Ureter (tissue), 1 donor: ENCODE measurements at regions not wholly inside any gene's neighbourhood (a gene's known extent, or its start where the extent isn't known, plus 50 kb on each side); places are given as distances from the start of the nearest gene placed in this dataset.

Experiments
- DNase-seq: peaks from one replicate; pipeline ENCODE4 v3.0.0-alpha.2; 2020; ENCODE audit warnings: low spot score
- donor health status: DM: yes; HTN: yes; CAD: no.

- DNase-seq, result no peak
Observed at GRCh38 chr9:87152256-87152655, 204.9 kb upstream of the GAS1 start.

- no peak for DNase-seq
Observed at GRCh38 chr9:87156247-87156646, 208.9 kb upstream of the GAS1 start.

DNA sequence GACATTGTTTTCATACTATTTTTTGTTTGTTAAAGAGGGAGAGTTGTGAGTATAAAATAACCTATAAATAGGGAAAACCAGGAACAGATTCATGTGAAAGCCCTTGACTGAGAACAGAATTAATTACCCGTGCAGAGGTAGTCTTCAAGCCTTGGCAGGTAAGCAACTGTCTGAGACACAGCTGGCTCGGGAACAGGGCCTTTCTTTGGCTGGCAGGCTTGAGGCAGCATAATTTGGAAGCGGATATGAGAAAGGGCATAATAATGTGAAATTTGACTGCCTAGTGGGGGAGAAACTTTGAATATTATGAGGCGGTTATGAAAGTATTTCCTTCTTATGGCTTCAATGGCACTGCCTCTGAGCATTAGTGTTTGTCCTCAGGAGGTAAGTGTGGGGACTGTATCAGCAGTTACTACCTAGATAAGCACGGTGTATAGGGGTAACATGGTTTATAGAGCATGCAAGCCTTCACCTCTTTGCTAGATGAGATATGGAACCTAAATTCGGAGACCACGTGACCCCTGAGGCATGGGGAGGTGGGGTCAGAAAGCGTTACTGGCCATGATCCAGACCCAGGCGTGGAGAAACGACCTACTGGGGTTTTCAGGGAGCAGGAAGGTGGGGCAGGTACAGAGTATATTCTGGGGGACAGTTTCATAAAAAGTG, 210.2 kb upstream of the GAS1 start:
- no peak for DNase-seq

GRCh38 chr9:87158765-87159164, 211.5 kb upstream of the GAS1 start:
- DNase-seq, result no peak

DNA sequence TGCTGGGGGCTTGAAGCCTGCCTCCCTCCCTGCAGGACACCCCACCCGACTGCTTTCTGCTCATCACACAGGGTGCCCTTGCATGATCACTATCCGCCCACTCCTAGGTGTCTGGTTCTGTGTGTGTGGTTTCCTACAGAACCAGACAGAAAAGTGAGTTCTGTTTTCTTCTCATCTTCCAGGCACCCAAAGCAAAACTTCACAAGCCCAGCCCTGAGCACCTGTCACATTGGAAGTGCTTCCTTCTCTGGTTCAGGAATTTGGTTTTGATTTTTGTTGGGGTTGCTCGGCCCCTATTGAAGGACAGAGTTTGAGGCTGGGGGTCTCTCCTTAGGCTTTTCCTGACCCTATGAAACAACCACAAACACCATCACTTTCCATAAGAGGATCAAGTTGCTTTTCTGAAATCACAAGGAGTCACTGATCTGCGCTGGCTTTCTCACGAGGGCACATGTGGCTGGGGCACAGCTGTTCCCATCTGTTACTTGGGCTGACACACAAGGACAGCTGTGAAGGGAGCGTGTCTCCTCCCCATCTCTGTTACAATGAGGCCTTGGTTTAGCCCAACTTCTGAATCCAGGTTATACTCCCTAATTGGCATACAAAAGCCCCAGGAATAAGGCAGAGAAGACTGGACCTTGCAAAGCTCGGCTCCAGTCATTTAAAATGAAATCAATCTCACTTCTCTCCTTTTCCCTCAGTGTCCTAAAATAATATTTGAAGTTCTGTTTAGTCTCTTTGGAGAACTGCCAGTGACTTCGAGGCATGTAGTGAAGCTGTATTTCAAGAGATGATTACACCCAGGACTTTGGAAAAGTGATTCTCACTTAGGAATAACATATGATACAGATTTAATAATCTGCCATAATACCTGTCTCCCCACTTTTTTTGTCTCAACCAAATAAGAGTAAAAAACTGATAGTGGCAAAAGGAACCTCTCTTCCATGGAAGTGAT, 213.1 kb upstream of the GAS1 start:
- DNase-seq, result no peak

DNA sequence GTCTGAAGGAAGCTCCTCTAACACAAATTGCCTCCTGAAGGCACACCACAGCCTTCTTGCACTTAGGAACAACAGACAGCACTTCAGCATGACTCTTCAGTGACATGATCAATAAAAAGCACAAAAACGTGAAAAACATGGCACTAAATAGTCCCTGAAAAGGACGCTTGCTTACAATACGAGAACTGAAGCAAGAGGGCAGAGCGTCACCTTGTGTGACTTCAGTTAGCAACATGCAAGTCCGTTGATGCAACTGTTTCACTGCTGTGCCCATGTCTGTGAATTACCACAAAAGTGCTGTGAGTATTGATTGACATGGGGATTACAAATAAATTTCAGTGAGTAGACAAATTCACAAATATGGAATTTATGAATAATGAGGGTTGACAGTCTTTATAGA, 219.9 kb upstream of the GAS1 start:
- DNase-seq, result no peak

DNA sequence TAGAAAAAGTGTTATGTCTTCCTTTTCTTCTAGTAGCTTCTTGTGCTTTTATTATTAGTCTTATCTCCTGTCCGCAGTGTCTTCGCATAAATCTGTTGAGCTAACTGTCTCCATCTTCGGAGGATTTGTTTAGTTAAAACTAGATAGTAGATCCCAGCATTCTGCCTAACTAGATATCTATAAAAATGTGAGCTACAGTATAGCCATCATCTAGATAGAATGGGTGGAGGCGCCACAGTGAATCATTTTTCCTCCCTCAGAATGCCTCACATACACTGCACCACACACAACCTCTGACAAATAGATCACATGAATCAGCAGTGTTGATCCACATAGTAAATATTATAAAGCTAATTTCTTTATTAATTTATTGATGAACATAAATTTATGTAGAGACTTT, 220.3 kb upstream of the GAS1 start:
- DNase-seq, result no peak

DNA sequence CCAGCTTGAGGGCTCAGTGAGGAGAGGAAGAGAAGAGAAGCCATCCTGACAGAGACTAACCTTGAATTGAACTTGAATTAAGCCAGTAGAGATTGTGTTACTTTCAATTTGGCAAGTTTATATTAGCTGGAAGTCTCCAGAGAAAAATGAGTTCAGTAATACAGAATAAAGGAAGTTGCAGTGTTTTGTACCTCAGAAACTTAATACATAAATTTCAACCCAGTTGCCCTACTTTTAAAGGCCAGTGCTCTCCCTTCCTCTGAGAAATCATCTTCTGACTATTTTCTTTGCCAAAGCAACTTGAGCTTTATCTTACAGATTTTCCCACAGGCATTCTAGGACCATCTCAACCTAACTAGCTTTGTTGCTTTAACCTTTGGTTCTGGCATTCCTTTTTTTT, 231.0 kb upstream of the GAS1 start:
- no peak for DNase-seq

DNA sequence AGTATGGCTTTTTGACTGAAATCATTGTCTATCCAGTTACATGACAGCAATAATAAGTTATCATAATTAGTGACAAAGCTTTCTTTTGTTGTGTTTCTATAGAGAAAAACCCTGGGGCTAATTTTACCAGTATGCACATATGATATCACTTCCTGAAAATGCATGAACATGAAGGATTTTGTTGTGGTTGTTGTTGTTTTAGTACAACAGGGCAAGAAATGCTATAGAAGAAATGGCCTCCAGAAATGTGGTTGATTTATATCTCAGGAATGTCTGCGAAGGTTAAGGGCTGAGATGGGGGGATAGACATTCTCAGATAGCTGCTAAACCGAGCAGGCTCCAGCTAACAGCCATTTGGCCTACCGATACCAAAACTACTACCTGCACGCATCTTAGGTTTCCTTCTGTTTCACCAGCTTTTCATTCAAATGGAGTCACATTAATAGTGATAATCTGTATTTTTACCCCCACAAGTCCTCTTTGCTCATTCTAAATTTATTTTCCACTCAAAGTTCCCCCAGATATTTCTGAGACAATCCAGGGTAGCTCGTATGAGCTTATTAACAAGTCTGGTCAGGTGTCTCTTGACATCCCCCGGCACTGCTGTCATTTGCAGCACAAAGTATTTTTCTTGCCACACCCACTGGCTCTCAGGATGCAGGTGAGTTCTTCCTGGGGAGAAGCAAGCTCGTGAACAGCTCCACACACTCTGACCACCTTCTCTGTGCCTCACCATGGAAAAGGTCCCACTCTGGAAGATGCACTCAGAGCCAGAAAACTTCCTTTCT, 232.4 kb upstream of the GAS1 start:
- no peak for DNase-seq

DNA sequence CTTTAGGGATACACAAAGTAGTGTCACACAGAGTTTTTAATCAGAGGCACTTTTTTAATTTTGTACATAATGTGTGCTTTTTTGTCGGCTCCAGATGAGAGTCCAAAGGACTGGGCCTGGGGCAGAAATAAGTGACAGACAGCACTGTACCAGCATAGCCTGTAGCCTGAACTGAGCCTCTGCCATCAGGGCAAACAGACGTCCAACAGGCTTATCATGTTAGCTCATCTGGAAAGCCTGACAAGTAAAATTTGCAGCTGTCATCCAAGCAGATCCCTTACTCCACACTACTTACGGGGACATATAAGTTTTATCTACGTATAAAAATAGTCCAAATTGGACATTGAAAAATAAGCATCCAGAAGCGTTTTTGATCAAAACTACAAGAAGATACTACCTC, 233.1 kb upstream of the GAS1 start:
- DNase-seq, result no peak

GRCh38 chr9:87180841-87181240, 233.5 kb upstream of the GAS1 start:
- DNase-seq, result no peak

DNA sequence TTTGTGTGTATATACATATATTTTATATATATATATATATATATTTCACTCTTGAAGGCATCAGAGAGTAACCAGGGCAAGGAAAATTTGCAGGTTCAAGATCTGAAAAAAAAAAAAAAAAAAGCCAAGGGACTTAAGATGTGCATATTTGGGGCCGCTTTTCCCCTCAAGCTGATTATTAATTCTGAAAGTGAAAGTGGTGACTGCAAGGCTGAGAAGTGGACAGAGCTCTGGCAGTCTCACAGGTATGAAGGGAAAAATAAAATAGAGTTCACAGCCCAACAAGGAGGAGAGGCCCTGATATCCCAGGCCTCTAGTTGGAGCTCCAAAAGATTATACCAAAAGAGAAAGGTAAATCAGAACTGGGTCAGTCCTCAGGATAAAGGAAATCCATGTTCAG, 234.4 kb upstream of the GAS1 start:
- no peak for DNase-seq

DNA sequence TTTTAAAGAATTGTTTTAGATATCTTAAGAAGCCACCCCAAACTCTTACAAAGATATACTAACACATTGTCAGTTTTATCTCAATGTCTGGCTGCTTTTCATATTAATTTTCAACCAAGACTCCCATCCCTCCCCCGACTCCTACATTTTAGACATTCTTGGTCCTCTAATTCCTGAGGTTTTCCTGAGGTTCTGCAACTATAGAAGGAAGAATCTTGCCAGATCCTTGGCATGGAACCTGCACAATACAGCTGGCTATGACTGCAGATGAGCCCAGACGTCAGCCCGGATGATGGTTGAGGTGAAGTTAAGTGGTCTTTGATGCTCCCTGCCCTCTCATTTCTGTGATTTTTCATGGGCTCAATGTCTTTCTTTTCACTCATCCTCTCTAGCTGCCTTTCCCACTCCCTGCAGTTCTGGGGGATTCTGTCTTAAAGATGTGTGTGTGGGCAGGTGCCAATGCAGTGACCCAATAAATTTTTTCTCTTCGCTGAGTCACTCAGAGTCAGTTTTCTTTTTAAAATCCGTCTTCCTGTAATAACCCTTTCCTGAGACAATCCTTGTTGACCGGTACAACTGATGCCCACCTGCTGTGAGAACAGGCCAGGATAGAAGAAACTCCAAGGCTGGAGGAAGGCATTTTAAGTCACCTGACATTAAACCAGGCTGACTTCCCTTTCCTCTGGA, 237.8 kb upstream of the GAS1 start:
- no peak for DNase-seq

- DNase-seq, result no peak
Observed at GRCh38 chr9:87187656-87188055, 240.3 kb upstream of the GAS1 start.

GRCh38 chr9:87189006-87189405, 241.7 kb upstream of the GAS1 start:
- DNase-seq, result no peak

DNA sequence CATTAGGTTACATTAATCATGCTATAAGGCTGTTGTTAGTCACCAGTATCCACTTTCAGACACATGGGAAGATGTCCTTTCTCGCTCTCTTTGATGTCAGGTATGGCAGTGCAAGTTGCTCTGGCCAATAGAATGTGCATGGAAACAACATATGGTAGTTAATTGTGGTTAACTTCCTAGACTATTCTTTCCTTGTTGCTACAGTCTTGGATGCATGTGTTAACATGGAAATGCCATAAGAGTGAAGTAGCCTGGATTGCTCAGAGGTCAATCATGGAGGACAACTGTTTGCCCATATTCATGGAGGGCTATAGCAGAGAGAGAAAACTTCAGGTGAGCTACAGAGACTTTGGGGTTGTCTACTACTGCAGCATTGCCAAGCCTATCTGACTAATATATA, 245.8 kb upstream of the GAS1 start:
- no peak for DNase-seq

DNA sequence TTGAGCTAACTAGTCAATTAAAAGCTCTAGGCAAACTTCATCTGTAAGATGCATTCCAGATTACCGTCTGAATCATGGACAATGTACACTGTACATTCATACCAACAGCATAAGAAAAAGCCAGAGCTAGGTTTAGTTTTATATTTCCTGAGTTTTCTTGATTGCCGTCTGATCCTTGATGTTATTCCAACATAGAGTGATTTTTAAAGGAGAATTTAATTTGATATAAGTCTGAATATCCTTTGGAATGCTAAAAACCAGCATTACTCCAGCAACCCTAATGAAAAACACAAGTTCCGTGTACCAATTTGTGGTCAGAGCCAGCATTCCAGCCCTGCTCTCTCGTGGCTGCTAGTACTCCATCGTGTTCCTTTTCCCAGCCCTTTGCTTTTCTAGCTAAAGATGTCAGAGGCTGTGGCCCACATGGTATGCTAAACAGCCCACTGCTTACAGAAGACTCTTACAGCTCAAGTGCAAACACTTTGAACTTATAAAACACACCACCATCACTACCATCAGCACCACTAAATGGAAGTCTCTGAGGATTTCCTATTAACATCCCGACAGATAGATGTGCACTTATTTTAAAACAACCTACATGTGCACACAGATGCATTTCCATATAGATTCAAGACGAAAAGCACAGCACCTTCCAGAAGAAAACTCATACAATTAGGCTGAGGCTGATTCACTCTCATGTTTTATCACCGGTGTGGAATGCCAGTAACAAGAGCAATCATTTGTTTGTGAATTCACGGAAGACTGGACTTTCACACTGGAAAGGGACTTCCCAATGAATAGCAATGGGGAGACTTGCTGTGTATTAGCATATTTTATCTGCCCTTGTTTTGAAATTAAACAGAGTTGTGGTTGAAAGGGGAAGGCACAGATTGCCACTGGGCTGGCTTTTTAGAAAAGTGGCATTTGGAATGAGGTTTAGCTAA, 246.9 kb upstream of the GAS1 start:
- DNase-seq, result no peak

- DNase-seq, result no peak
Observed at GRCh38 chr9:87195306-87195705, 248.0 kb upstream of the GAS1 start.

DNA sequence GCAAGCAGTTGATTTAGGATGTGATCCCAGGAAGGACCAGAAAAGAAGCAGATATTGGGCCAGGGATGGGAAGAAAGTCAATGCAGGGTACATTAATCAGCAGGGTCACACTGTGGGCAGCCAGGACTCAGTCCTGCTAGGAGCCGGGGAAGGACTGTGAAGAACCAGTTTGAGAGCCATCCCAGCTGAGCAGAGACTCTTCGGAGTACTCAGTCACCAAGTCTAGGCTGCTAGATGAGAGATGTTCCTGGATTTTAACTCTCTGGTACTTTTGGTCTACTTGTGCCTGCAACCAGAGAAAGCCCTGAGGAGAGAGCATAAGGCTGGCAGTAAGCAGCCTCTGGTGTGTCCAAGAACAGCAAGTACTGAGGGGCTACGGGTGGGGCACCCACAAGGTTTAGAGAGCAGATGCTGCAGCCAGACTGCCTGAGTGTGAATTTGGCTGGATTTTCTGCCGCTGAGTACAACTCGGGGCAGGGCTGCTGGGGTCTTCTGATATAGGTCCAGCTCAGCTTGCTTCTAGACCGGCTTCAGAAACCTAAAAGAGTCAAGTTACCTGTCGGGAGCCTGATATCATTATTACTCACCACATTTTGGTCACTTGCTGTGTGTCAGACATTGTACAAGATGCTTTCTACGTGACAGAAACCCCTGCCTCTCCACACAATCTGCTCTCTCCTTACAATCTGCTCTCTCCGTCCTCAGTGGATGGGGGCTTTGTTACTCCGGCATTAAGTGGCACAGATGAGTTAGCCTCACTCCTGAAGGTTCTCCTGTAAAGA, 250.2 kb upstream of the GAS1 start:
- no peak for DNase-seq

GRCh38 chr9:87198716-87199115, 251.4 kb upstream of the GAS1 start:
- no peak for DNase-seq
